HepG2 (cell line): ENCODE measurements at regions not wholly inside any gene's neighbourhood (a gene's known extent, or its start where the extent isn't known, plus 50 kb on each side); places are given as distances from the start of the nearest gene placed in this dataset.

Experiments
- ATAC-seq: fragments of 200-7000 bp; cut with Tn5 transposase; 3 replicates; pipeline ENCODE4 v1.9.1; 2020; ENCODE audit warnings: mild to moderate bottlenecking, moderate library complexity
- BruUV-seq: library from RNA; stranded (reverse); fragments of 400-500 nt; replicated peaks from 2 replicates; lab custom pipeline; 2021; lab: Mats Ljungman, UMichigan
- CTCF ChIA-PET: fragments of 300-600 bp; formaldehyde crosslinking; extraction: SDS; loops from one replicate; lab custom pipeline; 2021; ENCODE audit warnings: low total read pairs, inconsistent platforms, low intra/inter-chr PET ratio; lab: Yijun Ruan, JAX
- POLR2A ChIA-PET: fragments of 350-600 bp; sonication (Branson Sonifier 250); formaldehyde crosslinking; loops from one replicate; lab custom pipeline; 2020; ENCODE audit warnings: antibody characterized with exemption, inconsistent platforms; lab: Yijun Ruan, JAX
- DNase-seq: peaks from one replicate; pipeline ENCODE4 v3.0.0-alpha.2; 2015; ENCODE audit warnings: low spot score
- FAIRE-seq: peaks from 3 replicates; lab custom pipeline; 2011; peaks lifted over from hg19 to GRCh38; lab: Jason Lieb, UNC
- H2AFZ ChIP-seq: one replicate; pipeline ENCODE4 v1.6.1; 2011; ENCODE audit warnings: low read length, inconsistent platforms
- H3K27ac ChIP-seq: fragments of 300-600 bp; 3 replicates; pipeline ENCODE4 v1.8.0; 2011; ENCODE audit warnings: mixed run types, mild to moderate bottlenecking, mixed read lengths, low read length, inconsistent platforms; ENCODE audit not compliant: insufficient read depth; ENCODE audit errors: extremely low read length
- H3K27me3 ChIP-seq, 2 experiments: fragments of 200-600 bp in 1 of 2; 2 replicates in 1 of 2; 3 replicates in 1 of 2; pipeline versions ENCODE4 v1.6.0 to v1.8.0; 2011; ENCODE audit warnings: low read length in 2 of 2, mild to moderate bottlenecking in 2 of 2, moderate library complexity in 2 of 2, inconsistent platforms in 1 of 2; ENCODE audit not compliant: insufficient read depth in 2 of 2, control insufficient read depth in 1 of 2
- H3K36me3 ChIP-seq, 2 experiments: fragments of 200-600 bp in 1 of 2; replicated peaks in 1 of 2; 2 replicates in 1 of 2; 3 replicates in 1 of 2; pipeline versions ENCODE4 v1.5.1 to v1.8.0; 2011; ENCODE audit warnings: low read length in 2 of 2, inconsistent platforms in 1 of 2; ENCODE audit not compliant: insufficient read depth in 2 of 2, control insufficient read depth in 1 of 2
- H3K4me1 ChIP-seq: 2 replicates; pipeline ENCODE4 v1.5.1; 2012; ENCODE audit warnings: low read length, inconsistent platforms; ENCODE audit not compliant: insufficient read depth
- H3K4me2 ChIP-seq: 2 replicates; pipeline ENCODE4 v1.6.0; 2011; ENCODE audit warnings: low read depth, low read length, inconsistent platforms
- H3K4me3 ChIP-seq, 3 experiments: fragments of 200-600 bp in 1 of 3; sonication (generic), shearing (Covaris generic) in 1 of 3; replicated peaks in 1 of 3; 2 replicates each; pipeline ENCODE4 v1.5.1; 2011 to 2016; ENCODE audit warnings: low read length in 3 of 3, inconsistent platforms in 2 of 3, low read depth in 2 of 3, mild to moderate bottlenecking in 2 of 3, control low read depth in 1 of 3, mixed read lengths in 1 of 3; ENCODE audit not compliant: insufficient read depth in 1 of 3
- H3K79me2 ChIP-seq: one replicate; pipeline ENCODE4 v1.6.1; 2011; ENCODE audit warnings: low read length, inconsistent platforms; ENCODE audit not compliant: insufficient read depth
- H3K9ac ChIP-seq: 2 replicates; pipeline ENCODE4 v1.6.0; 2011; ENCODE audit warnings: mild to moderate bottlenecking, low read depth, low read length, inconsistent platforms; ENCODE audit not compliant: insufficient read depth
- H3K9me3 ChIP-seq: 2 replicates; pipeline ENCODE4 v1.5.1; 2012; ENCODE audit warnings: mild to moderate bottlenecking, low read length
- H4K20me1 ChIP-seq: 2 replicates; pipeline ENCODE4 v1.6.0; 2011; ENCODE audit warnings: inconsistent platforms, mild to moderate bottlenecking, low read length, moderate library complexity; ENCODE audit not compliant: insufficient read depth
- ATF3 ChIP-seq: sonication (generic); formaldehyde crosslinking; IDR thresholded peaks from 2 replicates; pipeline ENCODE4 v1.4.0; 2020; ENCODE audit warnings: missing genetic modification reagents
- CEBPG ChIP-seq: IDR thresholded peaks from 2 replicates; pipeline ENCODE4 v1.6.1; 2016
- EP300 ChIP-seq, 3 experiments: sonication (generic) in 1 of 3; formaldehyde crosslinking in 1 of 3; IDR thresholded peaks; 2 replicates each; pipeline versions ENCODE4 v1.5.1 to v1.6.1; 2011 to 2020; ENCODE audit warnings: low read depth in 2 of 3, low read length in 2 of 3, borderline replicate concordance in 1 of 3, improper control_type of control experiment in 1 of 3, mild to moderate bottlenecking in 1 of 3, missing genetic modification reagents in 1 of 3, moderate library complexity in 1 of 3
- GABPA ChIP-seq, 2 experiments: IDR thresholded peaks; 2 replicates each; pipeline ENCODE4 v1.6.1; 2011 to 2016; ENCODE audit warnings: low read depth in 2 of 2, low read length in 1 of 2, missing biosample characterization in 1 of 2, missing genetic modification characterization in 1 of 2
- HDAC6 ChIP-seq: fragments of 200-600 bp; sonication (generic); IDR thresholded peaks from 2 replicates; pipeline ENCODE4 v1.7.0; 2017; ENCODE audit warnings: mild to moderate bottlenecking, antibody characterized with exemption, low read length, low read depth
- HMG20A ChIP-seq: IDR thresholded peaks from 2 replicates; pipeline ENCODE4 v1.6.1; 2016; ENCODE audit warnings: borderline replicate concordance
- HNF1A ChIP-seq, 2 experiments: sonication (generic) in 1 of 2; formaldehyde crosslinking in 1 of 2; IDR thresholded peaks; 2 replicates each; pipeline versions ENCODE4 v1.4.0 to v1.6.1; 2016 to 2020; ENCODE audit warnings: borderline replicate concordance in 1 of 2, low read depth in 1 of 2, mild to moderate bottlenecking in 1 of 2, missing genetic modification reagents in 1 of 2
- MEIS2 ChIP-seq: sonication (generic); formaldehyde crosslinking; IDR thresholded peaks from 2 replicates; pipeline ENCODE4 v1.9.0; 2021; ENCODE audit warnings: mild to moderate bottlenecking, missing genetic modification reagents
- MYPOP ChIP-seq: sonication (generic); formaldehyde crosslinking; IDR thresholded peaks from 2 replicates; pipeline ENCODE4 v1.8.1; 2023; ENCODE audit warnings: mild to moderate bottlenecking, moderate library complexity, missing genetic modification reagents
- RFX3 ChIP-seq: IDR thresholded peaks from 2 replicates; pipeline ENCODE4 v1.6.1; 2016; ENCODE audit warnings: missing biosample characterization, missing genetic modification reagents
- SATB2 ChIP-seq: sonication (generic); formaldehyde crosslinking; IDR thresholded peaks from 2 replicates; pipeline ENCODE4 v1.5.0; 2020; ENCODE audit warnings: missing genetic modification reagents
- SOX13 ChIP-seq, 3 experiments: fragments of 450-650 bp in 1 of 3; sonication (generic) in 1 of 3; formaldehyde crosslinking in 1 of 3; IDR thresholded peaks in 2 of 3; conservative IDR thresholded peaks in 1 of 3; 2 replicates each; pipeline versions ENCODE4 v1.5.0 to v1.6.1; 2016 to 2020; ENCODE audit warnings: antibody characterized with exemption in 1 of 3, mild to moderate bottlenecking in 1 of 3, missing compliant biosample characterization in 1 of 3, missing genetic modification reagents in 1 of 3, moderate library complexity in 1 of 3
- SOX5 ChIP-seq: IDR thresholded peaks from 2 replicates; pipeline ENCODE4 v1.6.1; 2016; ENCODE audit warnings: borderline replicate concordance
- SOX6 ChIP-seq, 2 experiments: fragments of 450-650 bp in 1 of 2; sonication (generic) in 1 of 2; formaldehyde crosslinking in 1 of 2; IDR thresholded peaks; 2 replicates each; pipeline versions ENCODE4 v1.4.0 to v1.6.1; 2017 to 2020; ENCODE audit warnings: antibody characterized with exemption in 1 of 2, mild to moderate bottlenecking in 1 of 2, missing genetic modification reagents in 1 of 2
- ZFY ChIP-seq: sonication (generic); formaldehyde crosslinking; IDR thresholded peaks from 2 replicates; pipeline ENCODE4 v1.4.0; 2020; ENCODE audit warnings: missing genetic modification reagents
- ZNF343 ChIP-seq: sonication (generic); formaldehyde crosslinking; IDR thresholded peaks from 2 replicates; pipeline ENCODE4 v1.4.0; 2020; ENCODE audit warnings: mild to moderate bottlenecking, missing genetic modification reagents
- ZNF451 ChIP-seq: sonication (generic); formaldehyde crosslinking; IDR thresholded peaks from 2 replicates; pipeline ENCODE4 v1.5.0; 2020; ENCODE audit warnings: mild to moderate bottlenecking, missing genetic modification reagents
- WGBS: methylation state at CpG from one replicate; pipeline ENCODE4 v1.1.6; 2017; ENCODE audit warnings: low lambda C conversion rate; 5-methylcytosine and 5-hydroxymethylcytosine counted together
- in situ Hi-C: cut with HindIII; loops from 2 replicates; pipeline ENCODE4 v1.10.0; 2017; ENCODE audit warnings: low pct_unique_long_range_greater_than_20kb; ENCODE audit not compliant: extremely low pct_ligation_motif_present
- intact Hi-C: fragments of 100-400 bp; cut with micrococcal nuclease; formaldehyde crosslinking; loops from one replicate; pipeline ENCODE4 v1.10.0; 2022; ENCODE audit not compliant: unreplicated experiment

GRCh38 chr10:29063806-29064644, 224.8 kb upstream of the LYZL1 start:
- intact Hi-C loops: no loop called here
- ChIA-PET POLR2A (no interaction called here), CTCF (no interaction called here)
- H3K4me3 ChIP-seq: no peak overlapping the region
- H3K9me3 ChIP-seq: no peaks in the 10 kb centered on the region
- H3K36me3 ChIP-seq: no peaks in the 10 kb centered on the region
- FAIRE-seq (no peak), DNase-seq (peak; percentile 40), ATAC-seq (no peak)
- no peak overlapping the region for H3K27ac ChIP-seq
- H3K4me2 ChIP-seq: no peak overlapping the region; the same call in 1 of the 2 replicates
- H3K4me1 ChIP-seq: peaks cover 15% of the 10 kb centered on the region
- no peaks in the 10 kb centered on the region for H4K20me1 ChIP-seq
- no TSS peak for BruUV-seq
- 24% methylated on average over 5 of the region's 5 CpGs for WGBS
- H3K9ac ChIP-seq: no peak overlapping the region
- in situ Hi-C loops: no loop called here
- H3K27me3 ChIP-seq: peaks cover 0 to 5% of the 10 kb centered on the region in 2 experiments; a peak in 1 of 5 replicates
- H3K79me2 ChIP-seq: no peaks in the 10 kb centered on the region
- H2AFZ ChIP-seq: no peak overlapping the region
- TF ChIP-seq MYPOP (CRISPR knock-in tag): no peak
- TF ChIP-seq ZNF451 (CRISPR knock-in tag): no peak
- TF ChIP-seq SOX13 (IDR thresholded peaks at IDR 0.05): no peak
- TF ChIP-seq SOX13 (CRISPR knock-in tag; conservative IDR thresholded peaks at IDR 0.05 in 1 of 2, IDR thresholded peaks at IDR 0.05 in 1 of 2): peak in 1 of 2 experiments; percentile 40; a peak in 1 of 4 replicates
- peak; percentile 58; the same call in 1 of the 2 replicates for TF ChIP-seq SOX5 (CRISPR knock-in tag)
- TF ChIP-seq CEBPG (CRISPR knock-in tag): peak; percentile 84
- no peak for TF ChIP-seq ZNF343 (CRISPR knock-in tag)
- peak; percentile 37; the same call in 1 of the 2 replicates for TF ChIP-seq ATF3 (CRISPR knock-in tag)
- no peak for TF ChIP-seq EP300 (IDR thresholded peaks at IDR 0.05; ENCODE audit: low read depth in 2 of 2, low read length in 2 of 2)
- TF ChIP-seq EP300 (CRISPR knock-in tag; IDR thresholded peaks at IDR 0.05; ENCODE audit: borderline replicate concordance): no peak
- no peak for TF ChIP-seq MEIS2 (CRISPR knock-in tag)
- no peak for TF ChIP-seq SOX6 (IDR thresholded peaks at IDR 0.05)
- peak; percentile 56; the same call in 1 of the 2 replicates for TF ChIP-seq SOX6 (CRISPR knock-in tag; IDR thresholded peaks at IDR 0.05)
- no peak for TF ChIP-seq SATB2
- peak; percentile 42; the same call in 1 of the 2 replicates for TF ChIP-seq HMG20A (CRISPR knock-in tag)
- TF ChIP-seq HDAC6: no peak
- no peak for TF ChIP-seq ZFY (CRISPR knock-in tag)
- TF ChIP-seq RFX3: no peak
- TF ChIP-seq GABPA (IDR thresholded peaks at IDR 0.05; ENCODE audit: low read depth, low read length): no peak
- TF ChIP-seq GABPA (CRISPR knock-in tag; IDR thresholded peaks at IDR 0.05; ENCODE audit: low read depth): no peak
- TF ChIP-seq HNF1A (IDR thresholded peaks at IDR 0.05; ENCODE audit: low read depth): no peak
- TF ChIP-seq HNF1A (CRISPR knock-in tag; IDR thresholded peaks at IDR 0.05; ENCODE audit: borderline replicate concordance): no peak
